ENCODE measurements at regions not wholly inside any gene's neighbourhood (a gene's known extent, or its start where the extent isn't known, plus 50 kb on each side); places are given as distances from the start of the nearest gene placed in this dataset.
"Not testable (repeated sequence)": the region's sequence is repeated elsewhere in the genome, so short reads cannot be mapped to it uniquely, and the experiment has no call there.

- TF ChIP-seq CTCF, POLR2AphosphoS5 (IDR thresholded peaks at IDR 0.05): not testable (repeated sequence)
Measured at GRCh38 chr12:9313479-9313878, 105.3 kb upstream of the PZP start.
